ENCODE measurements at regions not wholly inside any gene's neighbourhood (a gene's known extent, or its start where the extent isn't known, plus 50 kb on each side); places are given as distances from the start of the nearest gene placed in this dataset.

DNA sequence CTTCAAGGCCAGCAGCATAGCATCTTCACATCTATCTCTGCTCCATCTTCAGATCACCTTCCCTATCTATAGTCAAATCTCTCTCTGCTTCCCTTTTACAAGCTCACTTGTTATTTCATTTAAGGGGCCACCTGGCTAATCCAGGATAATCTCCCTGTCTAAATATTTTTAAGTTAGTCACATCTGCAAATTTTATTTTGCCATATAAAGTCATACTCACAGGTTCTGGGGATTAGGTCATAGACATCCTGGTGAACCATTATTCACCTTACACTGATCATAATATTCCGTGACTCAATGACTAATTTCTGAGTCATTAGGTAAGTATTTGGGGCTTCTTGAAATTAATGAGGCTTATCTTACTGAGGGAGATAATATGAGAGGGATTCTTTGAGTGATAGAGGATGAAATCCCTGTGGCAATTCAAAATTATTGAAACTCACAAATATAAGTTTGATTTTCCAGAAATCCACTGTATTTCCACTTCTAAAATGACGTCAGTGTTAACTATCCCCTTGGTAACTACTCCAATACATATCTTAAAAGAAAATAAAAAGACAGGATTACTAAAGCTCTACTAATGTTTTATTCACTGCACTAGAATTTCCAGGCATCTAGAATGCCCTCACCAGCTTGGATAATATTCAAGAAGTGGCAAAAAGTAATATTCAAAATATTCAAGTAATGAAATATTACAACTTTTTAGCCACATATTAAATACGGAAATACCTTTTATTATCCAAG lies 93.7 kb upstream of the RBMS3 start:
- DNase-seq (ENCODE audit: low spot score) = no peak
- TF ChIP-seq, protein P1, sequence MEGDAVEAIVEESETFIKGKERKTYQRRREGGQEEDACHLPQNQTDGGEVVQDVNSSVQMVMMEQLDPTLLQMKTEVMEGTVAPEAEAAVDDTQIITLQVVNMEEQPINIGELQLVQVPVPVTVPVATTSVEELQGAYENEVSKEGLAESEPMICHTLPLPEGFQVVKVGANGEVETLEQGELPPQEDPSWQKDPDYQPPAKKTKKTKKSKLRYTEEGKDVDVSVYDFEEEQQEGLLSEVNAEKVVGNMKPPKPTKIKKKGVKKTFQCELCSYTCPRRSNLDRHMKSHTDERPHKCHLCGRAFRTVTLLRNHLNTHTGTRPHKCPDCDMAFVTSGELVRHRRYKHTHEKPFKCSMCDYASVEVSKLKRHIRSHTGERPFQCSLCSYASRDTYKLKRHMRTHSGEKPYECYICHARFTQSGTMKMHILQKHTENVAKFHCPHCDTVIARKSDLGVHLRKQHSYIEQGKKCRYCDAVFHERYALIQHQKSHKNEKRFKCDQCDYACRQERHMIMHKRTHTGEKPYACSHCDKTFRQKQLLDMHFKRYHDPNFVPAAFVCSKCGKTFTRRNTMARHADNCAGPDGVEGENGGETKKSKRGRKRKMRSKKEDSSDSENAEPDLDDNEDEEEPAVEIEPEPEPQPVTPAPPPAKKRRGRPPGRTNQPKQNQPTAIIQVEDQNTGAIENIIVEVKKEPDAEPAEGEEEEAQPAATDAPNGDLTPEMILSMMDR (IDR thresholded peaks at IDR 0.05; ENCODE audit: extremely low read depth, insufficient read depth, missing control alignments) = no peak
- in situ Hi-C loops (cut with MboI; ENCODE audit: low pct_unique_long_range_greater_than_20kb, low sequenced_read_pairs, unreplicated experiment) = no loop called here

DNA sequence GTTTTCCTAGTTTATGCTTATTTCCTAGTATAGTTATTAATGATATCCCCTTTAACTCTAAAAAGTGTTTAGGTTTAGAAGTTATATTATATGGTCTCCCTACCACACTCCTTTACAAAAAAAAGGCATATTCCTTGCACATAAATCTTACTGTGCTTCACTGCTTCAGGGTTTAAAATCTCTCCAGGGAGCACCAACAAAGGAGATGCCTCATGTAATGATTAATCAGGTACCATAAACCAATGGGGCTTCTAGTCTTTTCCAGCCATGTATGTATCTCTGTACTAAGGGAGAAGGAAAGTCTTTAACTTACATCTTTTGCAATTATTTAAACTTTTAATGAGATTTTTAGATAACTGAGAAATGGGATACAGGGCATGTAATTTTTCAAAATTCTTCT lies 91.5 kb upstream of the RBMS3 start:
- TF ChIP-seq, protein P1 (IDR thresholded peaks at IDR 0.05; ENCODE audit: extremely low read depth, insufficient read depth, missing control alignments) = no peak
- in situ Hi-C loops (cut with MboI; ENCODE audit: low pct_unique_long_range_greater_than_20kb, low sequenced_read_pairs, unreplicated experiment) = no loop called here
- DNase-seq (ENCODE audit: low spot score) = no peak

DNA sequence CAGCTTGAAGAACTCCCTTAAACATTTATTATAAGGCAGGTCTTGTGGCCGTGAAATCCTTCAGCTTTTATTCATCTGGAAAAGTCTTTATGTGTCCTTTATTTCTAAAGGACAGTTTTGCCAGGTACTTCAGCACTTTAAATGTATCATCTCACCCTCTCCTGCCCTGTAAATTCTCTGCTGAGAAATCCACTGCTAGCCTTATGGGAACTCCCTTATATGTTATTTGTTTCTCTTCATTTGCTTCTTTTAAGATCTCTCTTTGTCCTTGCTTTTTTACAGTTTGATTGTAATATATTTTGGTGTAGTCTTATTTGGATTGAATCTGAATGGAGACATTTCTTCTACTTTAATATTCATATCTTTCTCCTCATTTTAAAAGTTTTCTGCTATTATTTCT lies 86.7 kb upstream of the RBMS3 start:
- in situ Hi-C loops (cut with MboI; ENCODE audit: low pct_unique_long_range_greater_than_20kb, low sequenced_read_pairs, unreplicated experiment) = no loop called here
- TF ChIP-seq, protein P1 (IDR thresholded peaks at IDR 0.05; ENCODE audit: extremely low read depth, insufficient read depth, missing control alignments) = no peak
- DNase-seq (ENCODE audit: low spot score) = no peak

DNA sequence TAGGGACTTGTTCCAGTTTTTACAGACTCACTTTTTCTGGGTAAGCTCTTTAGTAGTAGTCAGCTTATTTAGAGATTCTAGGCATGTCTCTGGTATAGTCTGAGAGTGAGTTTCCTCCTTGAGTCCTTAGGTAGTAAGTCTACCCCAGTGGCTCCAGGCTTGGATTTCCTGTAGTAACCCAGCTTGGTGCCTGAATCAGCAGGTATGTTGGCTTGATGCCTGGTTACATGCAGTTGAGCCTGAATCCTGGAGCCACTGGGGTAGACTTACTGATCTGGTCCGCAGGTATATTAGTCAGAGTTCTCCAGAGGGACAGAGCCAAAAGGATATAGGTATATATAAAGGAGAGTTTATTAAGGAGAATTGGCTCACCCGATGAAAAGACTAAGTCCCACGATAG lies 85.8 kb upstream of the RBMS3 start:
- TF ChIP-seq, protein P1 (IDR thresholded peaks at IDR 0.05; ENCODE audit: extremely low read depth, insufficient read depth, missing control alignments) = no peak
- in situ Hi-C loops (cut with MboI; ENCODE audit: low pct_unique_long_range_greater_than_20kb, low sequenced_read_pairs, unreplicated experiment) = no loop called here
- DNase-seq (ENCODE audit: low spot score) = no peak

DNA sequence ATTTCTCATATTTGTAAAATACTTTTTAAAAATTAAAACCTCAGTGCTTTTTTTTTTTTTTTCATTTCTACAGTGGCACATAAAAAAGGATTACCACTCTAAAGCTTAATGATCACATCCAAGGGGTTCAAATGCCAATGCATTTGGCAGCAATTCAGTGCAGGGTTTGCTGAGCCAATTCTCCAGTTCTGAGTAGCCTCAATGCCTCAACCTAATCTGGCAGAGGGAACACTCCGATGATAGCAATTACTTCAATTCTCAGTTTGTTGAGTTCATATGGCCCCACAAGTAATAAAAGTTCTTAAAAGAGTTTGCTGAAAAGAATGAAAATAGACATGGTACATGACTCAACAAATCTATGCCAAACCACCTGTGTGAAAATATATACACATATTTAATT lies 79.3 kb upstream of the RBMS3 start:
- TF ChIP-seq, protein P1 (IDR thresholded peaks at IDR 0.05; ENCODE audit: extremely low read depth, insufficient read depth, missing control alignments) = no peak
- DNase-seq (ENCODE audit: low spot score) = no peak

DNA sequence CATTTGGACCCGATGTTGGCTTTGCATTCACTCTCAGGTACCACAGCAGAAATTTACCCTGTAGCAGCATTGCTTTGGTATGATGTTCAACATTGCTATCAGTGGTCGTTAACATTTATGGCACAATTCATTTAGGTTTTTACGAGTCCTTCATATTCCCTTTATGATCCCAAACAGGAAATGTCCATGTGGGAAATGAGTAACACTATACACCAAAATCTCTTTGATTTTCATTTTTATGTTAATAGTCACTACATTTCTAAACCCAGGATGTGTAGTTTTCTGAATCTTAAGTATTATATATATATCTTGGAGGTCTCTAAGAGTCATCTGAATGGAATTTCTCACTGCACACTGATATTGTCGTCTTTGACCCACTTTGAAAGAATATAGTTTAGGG lies 78.5 kb upstream of the RBMS3 start:
- in situ Hi-C loops (cut with MboI; ENCODE audit: low pct_unique_long_range_greater_than_20kb, low sequenced_read_pairs, unreplicated experiment) = no loop called here
- no peak for DNase-seq (ENCODE audit: low spot score)
- TF ChIP-seq, protein P1 (IDR thresholded peaks at IDR 0.05; ENCODE audit: extremely low read depth, insufficient read depth, missing control alignments) = no peak

More for the DNA sequence above, 79.3 kb upstream of the RBMS3 start:
- in situ Hi-C loops (cut with MboI; ENCODE audit: low pct_unique_long_range_greater_than_20kb, low sequenced_read_pairs, unreplicated experiment) = no loop called here

Data from GM13977 (cell line).